ENCODE measurements at regions not wholly inside any gene's neighbourhood (a gene's known extent, or its start where the extent isn't known, plus 50 kb on each side); places are given as distances from the start of the nearest gene placed in this dataset.
A peak's percentile ranks its signal among the peaks of the same experiment; 100 is the strongest.

DNA sequence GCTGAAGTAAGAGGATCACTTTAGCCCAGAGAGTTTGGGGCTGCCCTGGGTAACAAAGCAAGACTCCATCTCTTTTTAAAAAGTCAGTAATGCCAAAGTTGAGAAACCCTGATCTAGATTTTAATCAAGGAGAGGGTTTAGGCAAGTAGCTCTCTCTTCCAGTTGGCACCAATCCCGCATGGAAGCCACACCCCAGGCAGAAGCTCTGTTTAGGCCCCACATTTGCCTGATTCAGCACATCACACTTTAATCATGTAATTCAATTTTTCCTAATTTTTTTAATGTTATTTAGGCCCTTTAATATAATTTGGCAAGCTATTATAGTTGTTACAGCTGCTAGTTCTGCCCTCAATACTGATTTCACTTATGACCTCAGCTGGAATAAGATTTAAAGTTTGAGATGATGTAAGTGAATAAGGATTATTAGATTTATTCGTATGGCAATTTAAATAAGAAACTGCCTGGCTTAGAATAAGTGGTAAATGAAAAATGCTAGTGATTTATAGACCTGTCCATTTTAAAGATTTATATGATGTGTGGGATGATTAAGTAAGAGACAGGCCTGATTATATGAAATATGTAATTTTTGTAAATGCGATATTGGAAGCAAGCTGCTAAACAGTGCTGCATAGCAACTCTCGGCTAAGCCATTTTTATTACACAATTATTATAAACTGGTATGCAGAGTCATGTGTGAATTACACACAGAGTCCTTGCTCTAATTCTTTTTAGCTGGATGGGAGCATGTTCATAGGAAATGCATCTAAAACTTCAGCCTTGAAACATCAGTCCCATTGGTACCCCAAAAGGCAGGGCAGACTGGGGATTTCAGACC is 80.2 kb upstream of the NFE2L3 start:
- H3K27ac Mint-ChIP-seq, result peak overlapping the region; percentile 55

DNA sequence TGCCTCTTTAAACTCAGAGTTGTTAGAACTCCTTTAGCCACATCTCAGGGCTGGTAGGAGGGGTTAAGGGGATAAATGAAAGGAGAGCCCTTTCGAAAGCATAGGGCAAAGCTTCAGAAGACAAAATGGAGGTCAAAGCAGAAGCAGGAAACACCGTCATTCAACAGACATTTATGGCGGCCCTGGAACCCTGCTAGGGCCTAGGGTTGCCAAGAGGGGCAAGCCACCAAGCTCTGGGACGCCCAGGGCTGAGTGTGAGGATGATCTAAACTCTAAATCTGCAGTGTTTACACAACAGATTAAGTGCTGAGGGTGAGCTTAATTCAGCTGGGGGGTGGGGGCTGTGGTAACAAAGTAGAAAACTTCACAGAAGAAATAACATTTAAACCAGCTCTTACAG is 79.0 kb upstream of the NFE2L3 start:
- no peak for DNase-seq (ENCODE audit: low spot score in 2 of 2, unreplicated experiment in 2 of 2)
- no peak overlapping the region for H3K4me3 Mint-ChIP-seq
- H3K27me3 Mint-ChIP-seq (ENCODE audit: low read depth), result no peaks in the 10 kb centered on the region
- H3K9me3 Mint-ChIP-seq, result no peaks in the 10 kb centered on the region
- no peaks in the 10 kb centered on the region for H3K36me3 Mint-ChIP-seq
- peaks cover 15% of the 10 kb centered on the region for H3K4me1 Mint-ChIP-seq
- TF ChIP-seq, protein P1, sequence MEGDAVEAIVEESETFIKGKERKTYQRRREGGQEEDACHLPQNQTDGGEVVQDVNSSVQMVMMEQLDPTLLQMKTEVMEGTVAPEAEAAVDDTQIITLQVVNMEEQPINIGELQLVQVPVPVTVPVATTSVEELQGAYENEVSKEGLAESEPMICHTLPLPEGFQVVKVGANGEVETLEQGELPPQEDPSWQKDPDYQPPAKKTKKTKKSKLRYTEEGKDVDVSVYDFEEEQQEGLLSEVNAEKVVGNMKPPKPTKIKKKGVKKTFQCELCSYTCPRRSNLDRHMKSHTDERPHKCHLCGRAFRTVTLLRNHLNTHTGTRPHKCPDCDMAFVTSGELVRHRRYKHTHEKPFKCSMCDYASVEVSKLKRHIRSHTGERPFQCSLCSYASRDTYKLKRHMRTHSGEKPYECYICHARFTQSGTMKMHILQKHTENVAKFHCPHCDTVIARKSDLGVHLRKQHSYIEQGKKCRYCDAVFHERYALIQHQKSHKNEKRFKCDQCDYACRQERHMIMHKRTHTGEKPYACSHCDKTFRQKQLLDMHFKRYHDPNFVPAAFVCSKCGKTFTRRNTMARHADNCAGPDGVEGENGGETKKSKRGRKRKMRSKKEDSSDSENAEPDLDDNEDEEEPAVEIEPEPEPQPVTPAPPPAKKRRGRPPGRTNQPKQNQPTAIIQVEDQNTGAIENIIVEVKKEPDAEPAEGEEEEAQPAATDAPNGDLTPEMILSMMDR (IDR thresholded peaks at IDR 0.05; ENCODE audit: unreplicated experiment), result no peak
- H3K27ac Mint-ChIP-seq, result peak overlapping the region; percentile 55

More for the DNA sequence above, 80.2 kb upstream of the NFE2L3 start:
- DNase-seq (ENCODE audit: low spot score in 2 of 2, unreplicated experiment in 2 of 2), result no peak
- H3K36me3 Mint-ChIP-seq, result no peaks in the 10 kb centered on the region
- TF ChIP-seq, protein P1 (IDR thresholded peaks at IDR 0.05; ENCODE audit: unreplicated experiment), result no peak
- H3K4me3 Mint-ChIP-seq, result no peak overlapping the region
- peaks cover 15% of the 10 kb centered on the region for H3K4me1 Mint-ChIP-seq
- H3K9me3 Mint-ChIP-seq, result no peaks in the 10 kb centered on the region
- no peaks in the 10 kb centered on the region for H3K27me3 Mint-ChIP-seq (ENCODE audit: low read depth)

DNA sequence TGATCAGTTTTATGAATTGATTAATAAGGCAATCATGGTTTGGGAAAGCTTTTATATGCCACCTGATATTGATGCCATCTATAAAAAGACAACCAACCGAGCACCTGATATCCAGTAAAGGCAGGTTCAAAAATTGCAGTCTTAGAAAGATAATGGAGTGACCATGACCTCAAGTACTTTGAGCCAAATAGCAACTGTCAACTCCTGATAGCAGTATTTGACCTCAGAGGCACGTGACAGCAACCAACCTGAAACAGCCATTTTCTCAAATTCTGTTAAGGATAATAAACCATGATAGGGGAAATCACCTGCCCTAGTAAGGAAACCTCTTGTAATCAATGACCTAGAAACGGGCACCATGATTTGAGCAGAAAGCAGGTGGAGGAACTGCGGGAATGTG is 77.1 kb upstream of the NFE2L3 start:
- Mint-ChIP-seq H3K4me3 (no peak overlapping the region), H3K36me3 (no peaks in the 10 kb centered on the region), H3K9me3 (no peaks in the 10 kb centered on the region), H3K4me1 (peaks cover 22% of the 10 kb centered on the region), H3K27ac (no peak overlapping the region), H3K27me3 (ENCODE audit: low read depth) (no peaks in the 10 kb centered on the region)
- no peak for DNase-seq (ENCODE audit: low spot score in 2 of 2, unreplicated experiment in 2 of 2)
- TF ChIP-seq, protein P1 (IDR thresholded peaks at IDR 0.05; ENCODE audit: unreplicated experiment), result no peak

DNA sequence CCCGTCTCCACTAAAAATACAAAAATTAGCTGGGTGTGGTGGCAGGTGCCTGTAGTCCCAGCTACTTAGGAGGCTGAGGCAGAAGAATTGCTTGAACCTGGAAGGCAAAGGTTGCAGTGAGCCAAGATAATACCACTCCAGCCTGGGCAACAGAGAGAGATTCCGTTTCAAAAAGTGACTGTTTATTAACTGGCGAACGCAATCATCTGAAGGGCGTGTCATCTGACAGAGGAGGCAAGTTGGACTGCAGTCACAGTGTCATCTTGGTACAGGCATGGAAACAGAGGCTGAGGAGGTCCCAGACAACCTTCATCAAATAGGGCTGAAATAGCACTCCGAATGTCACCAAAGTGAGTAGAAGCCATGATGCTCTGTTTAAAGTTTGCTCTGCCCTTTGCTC is 75.3 kb upstream of the NFE2L3 start:
- Mint-ChIP-seq H3K4me3 (no peak overlapping the region), H3K4me1 (peaks cover 27% of the 10 kb centered on the region), H3K27ac (no peak overlapping the region), H3K27me3 (ENCODE audit: low read depth) (no peaks in the 10 kb centered on the region), H3K36me3 (no peaks in the 10 kb centered on the region), H3K9me3 (no peaks in the 10 kb centered on the region)
- TF ChIP-seq, protein P1 (IDR thresholded peaks at IDR 0.05; ENCODE audit: unreplicated experiment), result no peak
- DNase-seq (ENCODE audit: low spot score in 2 of 2, unreplicated experiment in 2 of 2), result no peak

DNA sequence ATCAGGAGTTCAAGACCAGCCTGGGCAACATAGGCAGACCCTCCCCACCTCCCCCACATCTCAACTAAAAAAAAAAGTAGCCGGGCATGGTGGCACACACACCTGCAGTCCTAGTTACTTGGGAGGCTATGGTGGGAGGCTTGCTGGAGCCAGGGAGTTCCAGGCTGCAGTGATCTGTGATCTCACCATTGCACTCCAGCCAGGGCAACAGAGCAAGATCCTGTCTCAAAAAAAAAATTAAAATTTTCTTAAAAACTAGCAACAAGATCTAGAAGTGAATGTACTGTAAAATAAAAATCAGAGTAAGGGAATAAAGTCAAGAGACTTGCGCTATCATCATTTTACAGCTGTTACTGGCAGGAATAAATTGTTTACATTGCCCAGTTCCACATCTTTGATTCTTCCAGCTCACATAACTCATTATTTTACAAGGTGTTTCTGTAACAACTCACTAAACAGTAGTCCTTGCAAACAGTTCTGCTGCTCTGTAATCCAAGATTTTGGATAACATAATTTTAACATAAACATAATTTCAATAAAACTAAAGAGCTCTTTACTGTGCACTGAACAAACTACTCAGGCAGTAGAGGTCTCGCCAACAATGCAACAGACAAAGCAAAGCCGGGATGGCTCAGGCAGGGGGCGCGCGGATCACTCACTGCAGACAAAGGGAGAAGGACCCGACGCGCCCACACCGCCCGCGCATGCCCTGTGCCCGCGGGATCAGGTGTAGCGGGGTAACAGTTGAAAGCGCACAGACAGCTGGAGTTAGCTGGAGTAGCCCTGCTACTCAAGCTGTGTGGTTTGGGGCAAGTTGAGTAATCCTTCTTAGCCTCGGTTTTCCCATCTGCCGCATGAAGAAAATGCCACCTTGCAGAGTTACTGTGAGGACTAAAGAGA is 73.3 kb upstream of the NFE2L3 start:
- Mint-ChIP-seq H3K27ac (no peak overlapping the region), H3K9me3 (no peaks in the 10 kb centered on the region), H3K4me1 (peaks cover 31% of the 10 kb centered on the region), H3K36me3 (no peaks in the 10 kb centered on the region), H3K4me3 (peak overlapping the region; percentile 42), H3K27me3 (ENCODE audit: low read depth) (no peaks in the 10 kb centered on the region)
- DNase-seq (ENCODE audit: low spot score in 2 of 2, unreplicated experiment in 2 of 2), result peak; percentile 46 to 73
- TF ChIP-seq, protein P1 (IDR thresholded peaks at IDR 0.05; ENCODE audit: unreplicated experiment), result no peak

Data from mesothelial cell of epicardium (in vitro differentiated cells).